ENCODE measurements at regions not wholly inside any gene's neighbourhood (a gene's known extent, or its start where the extent isn't known, plus 50 kb on each side); places are given as distances from the start of the nearest gene placed in this dataset.
A peak's percentile ranks its signal among the peaks of the same experiment; 100 is the strongest.

DNA sequence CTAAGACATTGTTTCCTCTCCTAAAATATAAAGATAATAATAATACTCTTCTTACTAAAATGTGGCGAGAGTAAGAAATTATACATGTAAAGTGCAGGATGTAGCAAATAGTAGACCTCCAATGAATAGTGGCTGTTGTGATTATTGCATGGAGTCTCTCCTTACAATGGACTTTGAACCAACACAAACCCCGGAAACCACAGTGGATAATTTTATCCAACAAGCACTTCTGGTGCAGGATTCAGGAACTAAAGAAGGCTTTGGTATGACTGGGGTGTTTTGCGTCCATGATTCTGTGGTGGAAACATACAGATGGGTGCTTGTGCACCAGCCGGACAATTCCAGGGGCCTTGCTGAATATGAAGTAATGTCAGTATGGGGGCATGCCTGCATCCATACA lies 146.4 kb upstream of the UBASH3B start:
- no peak for DNase-seq
- Histone ChIP-seq H3K36me3 (ENCODE audit: control insufficient read depth, insufficient read depth, low read length) (no peaks in the 10 kb centered on the region), H3K9me3 (ENCODE audit: control insufficient read depth, low read length) (no peaks in the 10 kb centered on the region), H3K4me3 (ENCODE audit: insufficient read depth, low read depth, low read length, poor library complexity, severe bottlenecking) (no peak overlapping the region), H3K27me3 (replicated peaks; ENCODE audit: control insufficient read depth, insufficient read depth, low read length, poor library complexity, severe bottlenecking) (no peaks in the 10 kb centered on the region), H3K27ac (ENCODE audit: insufficient read depth, low read length, poor library complexity, severe bottlenecking) (no peak overlapping the region), H3K4me1 (ENCODE audit: control insufficient read depth, insufficient read depth, low read length, poor library complexity, severe bottlenecking) (no peaks in the 10 kb centered on the region)

DNA sequence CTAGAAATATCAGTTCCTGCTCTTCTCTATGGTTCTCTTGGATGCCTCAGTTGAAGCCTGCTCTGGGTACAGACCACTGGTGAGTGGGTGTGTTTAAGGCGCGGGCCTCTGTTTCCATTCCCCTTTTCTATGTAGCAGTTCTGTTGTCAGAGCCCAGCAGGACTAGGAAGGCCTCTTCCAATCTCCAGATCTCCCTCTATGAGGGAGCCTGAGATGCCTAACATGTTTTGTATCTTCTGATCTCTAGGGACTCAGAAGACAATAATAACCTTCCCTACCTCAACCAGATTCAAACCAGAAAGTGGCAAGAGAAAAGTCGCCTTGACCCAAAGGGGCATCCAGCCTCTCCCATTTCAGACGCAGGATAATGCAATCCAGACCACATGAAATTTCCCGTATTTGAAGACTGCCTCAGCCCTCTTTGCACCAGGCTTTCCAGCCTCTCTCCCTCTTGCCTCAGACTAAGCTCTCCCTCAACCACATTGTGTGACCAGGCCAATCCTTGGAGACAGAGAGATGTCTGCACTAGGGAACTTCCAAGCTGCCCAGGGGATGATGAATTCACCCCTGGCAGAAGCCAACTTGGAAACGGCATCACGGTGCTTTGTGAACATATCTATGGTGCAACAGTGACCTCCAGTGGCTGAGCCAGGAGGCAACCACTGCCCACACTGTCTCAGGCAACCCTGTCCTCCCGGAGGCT lies 150.1 kb upstream of the UBASH3B start:
- Histone ChIP-seq H3K9me3 (ENCODE audit: control insufficient read depth, low read length) (no peaks in the 10 kb centered on the region), H3K27me3 (replicated peaks; ENCODE audit: control insufficient read depth, insufficient read depth, low read length, poor library complexity, severe bottlenecking) (no peaks in the 10 kb centered on the region), H3K27ac (ENCODE audit: insufficient read depth, low read length, poor library complexity, severe bottlenecking) (no peak overlapping the region), H3K4me1 (ENCODE audit: control insufficient read depth, insufficient read depth, low read length, poor library complexity, severe bottlenecking) (no peaks in the 10 kb centered on the region), H3K36me3 (ENCODE audit: control insufficient read depth, insufficient read depth, low read length) (no peaks in the 10 kb centered on the region), H3K4me3 (ENCODE audit: insufficient read depth, low read depth, low read length, poor library complexity, severe bottlenecking) (no peak overlapping the region)
- DNase-seq: peak in 2 of 3 donors; percentile 1 to 17

DNA sequence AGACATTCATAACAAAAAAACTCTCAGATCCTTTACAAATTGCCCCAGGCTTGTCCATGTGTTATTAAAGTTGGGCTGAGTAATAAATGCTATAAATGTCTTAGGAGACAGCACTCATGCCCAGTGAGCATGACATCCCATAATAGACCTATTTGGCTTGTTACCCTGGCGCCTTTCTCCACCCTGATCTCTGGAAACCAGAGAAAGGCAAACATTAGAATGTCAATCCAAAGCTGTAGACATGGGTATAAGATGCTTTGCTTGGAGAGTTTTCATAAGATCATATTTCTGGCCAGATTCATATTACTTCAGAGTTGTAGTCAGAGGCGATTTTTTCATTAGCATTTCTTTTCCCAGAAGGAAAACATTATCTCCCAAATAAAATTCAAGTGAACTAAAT lies 161.3 kb upstream of the UBASH3B start:
- no peaks in the 10 kb centered on the region for H3K36me3 ChIP-seq (ENCODE audit: control insufficient read depth, insufficient read depth, low read length)
- no peak for DNase-seq
- no peaks in the 10 kb centered on the region for H3K9me3 ChIP-seq (ENCODE audit: control insufficient read depth, low read length)
- no peak overlapping the region for H3K4me3 ChIP-seq (ENCODE audit: insufficient read depth, low read depth, low read length, poor library complexity, severe bottlenecking)
- no peaks in the 10 kb centered on the region for H3K27me3 ChIP-seq (replicated peaks; ENCODE audit: control insufficient read depth, insufficient read depth, low read length, poor library complexity, severe bottlenecking)
- H3K4me1 ChIP-seq (ENCODE audit: control insufficient read depth, insufficient read depth, low read length, poor library complexity, severe bottlenecking): no peaks in the 10 kb centered on the region
- H3K27ac ChIP-seq (ENCODE audit: insufficient read depth, low read length, poor library complexity, severe bottlenecking): no peak overlapping the region

DNA sequence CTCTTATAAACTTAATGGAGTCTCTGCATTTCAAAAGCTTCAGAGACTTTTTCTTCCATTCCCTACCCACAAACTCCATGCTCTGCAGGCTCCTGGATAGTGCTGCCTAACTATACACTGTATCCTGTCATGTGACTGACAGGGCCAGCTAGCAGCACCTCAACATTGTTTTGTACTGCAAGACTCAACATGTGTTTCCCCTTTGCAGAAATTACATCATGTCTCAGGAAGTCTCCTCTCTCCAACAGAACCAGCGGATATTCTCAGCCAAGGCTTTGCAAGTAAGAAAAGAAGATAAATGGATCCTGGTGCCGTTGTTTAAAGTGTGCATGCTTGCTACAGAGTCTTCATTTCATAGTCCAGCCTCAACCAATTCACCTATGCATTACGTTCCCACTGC lies 164.0 kb upstream of the UBASH3B start:
- Histone ChIP-seq H3K4me1 (ENCODE audit: control insufficient read depth, insufficient read depth, low read length, poor library complexity, severe bottlenecking) (no peaks in the 10 kb centered on the region), H3K27ac (ENCODE audit: insufficient read depth, low read length, poor library complexity, severe bottlenecking) (no peak overlapping the region), H3K27me3 (replicated peaks; ENCODE audit: control insufficient read depth, insufficient read depth, low read length, poor library complexity, severe bottlenecking) (no peaks in the 10 kb centered on the region), H3K4me3 (ENCODE audit: insufficient read depth, low read depth, low read length, poor library complexity, severe bottlenecking) (no peak overlapping the region), H3K36me3 (ENCODE audit: control insufficient read depth, insufficient read depth, low read length) (no peaks in the 10 kb centered on the region), H3K9me3 (ENCODE audit: control insufficient read depth, low read length) (no peaks in the 10 kb centered on the region)
- DNase-seq: no peak

DNA sequence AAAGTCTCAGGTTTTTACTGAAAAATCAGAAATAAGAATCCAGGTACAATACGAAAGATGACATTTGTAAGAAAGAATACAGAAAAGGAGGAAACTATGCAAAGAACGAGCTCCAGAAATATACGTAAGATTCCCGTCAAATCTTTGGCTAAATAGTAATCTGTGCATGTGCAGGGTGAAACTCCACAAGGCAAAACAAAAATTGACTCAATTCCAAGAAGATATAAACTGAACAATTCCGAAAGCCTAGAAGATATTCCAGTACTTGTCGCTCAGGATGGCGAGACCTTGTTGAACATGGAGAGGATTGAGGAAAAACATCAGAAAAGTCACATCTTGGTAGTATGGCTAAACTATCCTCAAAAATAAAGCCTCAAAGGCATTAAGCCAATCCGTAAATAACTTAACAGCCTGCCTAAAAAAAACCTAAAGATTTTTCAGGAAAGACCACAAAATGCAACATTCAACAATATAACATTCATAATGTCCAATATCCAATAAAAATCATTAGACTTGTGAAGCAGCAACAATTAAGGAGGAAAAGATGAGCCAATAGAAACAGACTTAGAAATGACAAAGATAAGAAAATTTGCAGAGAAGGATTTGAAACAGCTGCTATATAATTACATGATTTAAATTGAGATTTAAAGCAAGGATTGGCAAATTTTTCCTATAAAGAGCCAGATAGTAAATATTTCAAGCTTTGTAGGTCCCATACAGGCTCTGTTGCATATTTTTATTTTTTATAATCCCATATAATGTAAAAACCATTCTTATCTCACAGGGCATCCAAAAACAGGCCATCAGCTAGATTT lies 166.4 kb upstream of the UBASH3B start:
- H3K27ac ChIP-seq (ENCODE audit: insufficient read depth, low read length, poor library complexity, severe bottlenecking): no peak overlapping the region
- H3K9me3 ChIP-seq (ENCODE audit: control insufficient read depth, low read length): no peaks in the 10 kb centered on the region
- no peaks in the 10 kb centered on the region for H3K36me3 ChIP-seq (ENCODE audit: control insufficient read depth, insufficient read depth, low read length)
- no peak for DNase-seq
- no peak overlapping the region for H3K4me3 ChIP-seq (ENCODE audit: insufficient read depth, low read depth, low read length, poor library complexity, severe bottlenecking)
- H3K4me1 ChIP-seq (ENCODE audit: control insufficient read depth, insufficient read depth, low read length, poor library complexity, severe bottlenecking): no peaks in the 10 kb centered on the region
- H3K27me3 ChIP-seq (replicated peaks; ENCODE audit: control insufficient read depth, insufficient read depth, low read length, poor library complexity, severe bottlenecking): no peaks in the 10 kb centered on the region

DNA sequence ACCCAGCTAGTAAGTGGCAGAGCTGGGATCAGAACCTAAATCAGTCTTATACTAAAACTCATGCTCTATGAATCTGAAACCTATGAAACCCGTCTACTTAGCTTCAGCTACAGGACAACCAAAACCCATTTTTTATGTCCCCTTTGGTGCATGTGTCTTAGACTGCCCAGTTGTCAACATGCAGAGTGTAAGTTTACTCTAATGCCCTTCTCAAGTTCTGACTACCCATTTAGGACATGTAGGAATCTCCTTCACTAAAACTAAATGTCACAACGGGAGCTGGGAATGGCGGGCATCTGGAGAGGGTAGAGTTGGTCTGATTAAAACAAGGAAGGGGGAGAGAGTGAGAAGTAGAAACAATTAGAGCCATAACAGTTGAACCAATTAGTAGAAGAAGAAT lies 167.9 kb upstream of the UBASH3B start:
- H3K36me3 ChIP-seq (ENCODE audit: control insufficient read depth, insufficient read depth, low read length): no peaks in the 10 kb centered on the region
- H3K4me3 ChIP-seq (ENCODE audit: insufficient read depth, low read depth, low read length, poor library complexity, severe bottlenecking): no peak overlapping the region
- H3K9me3 ChIP-seq (ENCODE audit: control insufficient read depth, low read length): no peaks in the 10 kb centered on the region
- H3K27ac ChIP-seq (ENCODE audit: insufficient read depth, low read length, poor library complexity, severe bottlenecking): no peak overlapping the region
- DNase-seq: no peak
- no peaks in the 10 kb centered on the region for H3K27me3 ChIP-seq (replicated peaks; ENCODE audit: control insufficient read depth, insufficient read depth, low read length, poor library complexity, severe bottlenecking)
- H3K4me1 ChIP-seq (ENCODE audit: control insufficient read depth, insufficient read depth, low read length, poor library complexity, severe bottlenecking): no peaks in the 10 kb centered on the region

DNA sequence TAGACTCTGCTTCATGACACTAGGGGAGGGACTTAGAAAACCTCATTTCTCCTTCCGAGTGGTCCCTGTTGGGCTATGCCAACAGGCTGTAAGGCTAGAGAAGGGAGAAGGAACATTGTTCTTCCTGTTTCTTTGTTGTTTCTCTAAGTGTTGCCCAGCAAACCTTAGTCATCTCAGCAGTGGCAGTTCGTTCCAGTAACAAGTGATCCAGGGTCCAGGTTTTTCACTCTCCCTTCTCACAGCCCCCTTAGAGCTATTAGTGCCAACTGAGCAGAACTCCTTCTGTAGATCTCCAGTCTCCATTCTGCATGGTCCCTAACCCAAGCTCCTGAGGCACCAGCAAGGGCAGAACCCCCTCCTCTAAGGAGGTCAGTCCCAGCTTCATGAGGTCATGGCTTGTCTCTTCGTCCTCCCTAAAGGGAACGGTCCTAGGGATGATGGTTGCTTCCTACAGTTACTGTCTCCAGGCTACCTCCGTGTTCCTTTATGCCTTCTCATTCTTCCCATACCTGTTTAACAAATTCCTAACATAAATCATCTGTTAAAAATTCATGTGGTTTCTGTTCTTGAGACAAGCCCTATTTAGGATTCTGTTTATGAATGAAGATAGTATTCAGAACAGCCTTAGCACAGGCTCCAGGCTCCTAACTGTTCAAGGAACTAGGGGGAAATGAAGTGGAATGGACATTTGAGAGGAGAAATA lies 168.6 kb upstream of the UBASH3B start:
- no peak for DNase-seq
- H3K27me3 ChIP-seq (replicated peaks; ENCODE audit: control insufficient read depth, insufficient read depth, low read length, poor library complexity, severe bottlenecking): no peaks in the 10 kb centered on the region
- no peak overlapping the region for H3K27ac ChIP-seq (ENCODE audit: insufficient read depth, low read length, poor library complexity, severe bottlenecking)
- H3K36me3 ChIP-seq (ENCODE audit: control insufficient read depth, insufficient read depth, low read length): no peaks in the 10 kb centered on the region
- H3K4me3 ChIP-seq (ENCODE audit: insufficient read depth, low read depth, low read length, poor library complexity, severe bottlenecking): no peak overlapping the region
- no peaks in the 10 kb centered on the region for H3K4me1 ChIP-seq (ENCODE audit: control insufficient read depth, insufficient read depth, low read length, poor library complexity, severe bottlenecking)
- no peaks in the 10 kb centered on the region for H3K9me3 ChIP-seq (ENCODE audit: control insufficient read depth, low read length)

DNA sequence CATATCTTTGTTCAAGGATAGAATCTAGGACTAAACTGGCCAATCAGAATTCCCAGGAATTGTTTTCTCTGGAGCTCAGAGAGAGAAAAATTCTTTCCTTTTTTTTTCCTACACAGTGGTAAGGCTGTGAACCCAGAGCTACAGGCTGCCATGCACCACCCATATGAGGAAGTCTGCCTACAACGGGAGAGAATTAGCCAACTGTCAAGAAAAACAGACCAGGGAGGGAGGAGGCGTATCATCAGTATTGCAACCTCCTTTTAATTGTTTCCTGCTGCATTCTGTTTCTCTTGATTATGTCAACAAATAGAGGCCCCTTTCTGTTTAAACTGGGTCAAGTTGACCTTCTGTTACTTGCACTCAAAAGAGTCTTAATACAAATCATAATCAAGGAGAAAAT lies 176.5 kb upstream of the UBASH3B start:
- Histone ChIP-seq H3K27ac (ENCODE audit: insufficient read depth, low read length, poor library complexity, severe bottlenecking) (no peak overlapping the region), H3K27me3 (replicated peaks; ENCODE audit: control insufficient read depth, insufficient read depth, low read length, poor library complexity, severe bottlenecking) (no peaks in the 10 kb centered on the region), H3K4me3 (ENCODE audit: insufficient read depth, low read depth, low read length, poor library complexity, severe bottlenecking) (no peak overlapping the region), H3K36me3 (ENCODE audit: control insufficient read depth, insufficient read depth, low read length) (no peaks in the 10 kb centered on the region), H3K9me3 (ENCODE audit: control insufficient read depth, low read length) (no peaks in the 10 kb centered on the region), H3K4me1 (ENCODE audit: control insufficient read depth, insufficient read depth, low read length, poor library complexity, severe bottlenecking) (no peaks in the 10 kb centered on the region)
- no peak for DNase-seq

DNA sequence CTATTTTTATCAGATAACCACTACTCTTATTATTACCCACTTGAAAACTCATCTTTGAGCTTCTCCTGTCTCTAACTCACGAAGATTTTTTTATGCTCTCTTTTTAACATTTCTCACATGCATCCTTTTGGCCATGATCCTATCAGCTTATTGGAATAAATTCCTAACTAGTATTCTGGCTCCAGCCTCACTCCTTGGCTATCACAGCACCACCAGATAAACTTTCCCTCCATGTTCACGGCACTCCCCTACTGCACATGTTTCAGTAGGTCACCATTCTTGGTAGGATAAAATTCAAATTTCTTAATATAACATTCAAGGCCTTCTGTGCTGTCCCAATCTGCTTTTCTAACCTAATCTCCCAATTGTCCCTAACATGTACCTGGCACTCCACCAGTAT lies 186.6 kb upstream of the UBASH3B start:
- H3K27me3 ChIP-seq (replicated peaks; ENCODE audit: control insufficient read depth, insufficient read depth, low read length, poor library complexity, severe bottlenecking): no peaks in the 10 kb centered on the region
- no peaks in the 10 kb centered on the region for H3K4me1 ChIP-seq (ENCODE audit: control insufficient read depth, insufficient read depth, low read length, poor library complexity, severe bottlenecking)
- H3K27ac ChIP-seq (ENCODE audit: insufficient read depth, low read length, poor library complexity, severe bottlenecking): no peak overlapping the region
- DNase-seq: no peak
- H3K4me3 ChIP-seq (ENCODE audit: insufficient read depth, low read depth, low read length, poor library complexity, severe bottlenecking): no peak overlapping the region
- H3K36me3 ChIP-seq (ENCODE audit: control insufficient read depth, insufficient read depth, low read length): no peaks in the 10 kb centered on the region
- no peaks in the 10 kb centered on the region for H3K9me3 ChIP-seq (ENCODE audit: control insufficient read depth, low read length)

DNA sequence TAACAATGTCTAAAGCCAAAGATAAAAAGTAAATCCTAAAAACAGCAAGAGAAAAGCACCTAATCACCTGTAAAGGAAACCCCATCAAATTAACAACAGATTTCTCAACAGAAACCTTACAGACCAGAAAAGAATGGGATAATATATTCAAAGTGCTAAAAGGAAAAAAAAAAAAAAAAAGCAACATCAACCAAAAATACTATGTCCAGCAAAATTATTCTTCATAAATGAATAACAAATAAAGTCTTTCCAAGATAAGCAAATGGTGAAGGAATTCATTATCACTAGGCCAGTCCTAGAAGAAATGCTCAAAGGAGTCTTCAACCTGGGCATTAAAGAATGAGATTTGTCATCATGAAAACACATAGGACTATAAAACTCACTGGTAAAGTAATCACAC lies 192.0 kb upstream of the UBASH3B start:
- no peaks in the 10 kb centered on the region for H3K27me3 ChIP-seq (replicated peaks; ENCODE audit: control insufficient read depth, insufficient read depth, low read length, poor library complexity, severe bottlenecking)
- DNase-seq: no peak
- no peak overlapping the region for H3K4me3 ChIP-seq (ENCODE audit: insufficient read depth, low read depth, low read length, poor library complexity, severe bottlenecking)
- H3K36me3 ChIP-seq (ENCODE audit: control insufficient read depth, insufficient read depth, low read length): no peaks in the 10 kb centered on the region
- H3K27ac ChIP-seq (ENCODE audit: insufficient read depth, low read length, poor library complexity, severe bottlenecking): no peak overlapping the region
- H3K4me1 ChIP-seq (ENCODE audit: control insufficient read depth, insufficient read depth, low read length, poor library complexity, severe bottlenecking): no peaks in the 10 kb centered on the region
- no peaks in the 10 kb centered on the region for H3K9me3 ChIP-seq (ENCODE audit: control insufficient read depth, low read length)

Measured in effector memory CD4-positive, alpha-beta T cell (primary cell).